Keratinocyte (primary cell): ENCODE measurements at regions not wholly inside any gene's neighbourhood (a gene's known extent, or its start where the extent isn't known, plus 50 kb on each side); places are given as distances from the start of the nearest gene placed in this dataset.

Experiments used
- CTCF ChIP-seq, 3 experiments: IDR thresholded peaks in 1 of 3; conservative IDR thresholded peaks in 1 of 3; optimal IDR thresholded peaks in 1 of 3; 2 replicates in 2 of 3; 3 replicates in 1 of 3; pipeline versions ENCODE3 to v1.5.1; 2011; ENCODE audit warnings: low read length in 3 of 3, mild to moderate bottlenecking in 3 of 3, moderate library complexity in 2 of 3, control low read depth in 1 of 3, inconsistent platforms in 1 of 3; ENCODE audit not compliant: insufficient read depth in 2 of 3; ENCODE audit errors: extremely low read depth in 1 of 3
- EZH2 ChIP-seq: IDR thresholded peaks from one replicate; pipeline ENCODE4 v1.6.1; 2012; ENCODE audit warnings: inconsistent platforms, mild to moderate bottlenecking, low read length, moderate library complexity

- TF ChIP-seq CTCF (optimal IDR thresholded peaks at IDR 0.05 in 1 of 3, IDR thresholded peaks at IDR 0.05 in 1 of 3, conservative IDR thresholded peaks at IDR 0.05 in 1 of 3; ENCODE audit: extremely low read depth in 1 of 3, insufficient read depth in 2 of 3, low read length in 3 of 3) (no peak), EZH2 (no peak)
Measured at GRCh38 chr6:148263961-148264360, 78.7 kb upstream of the SASH1 start.
